WTC11 (cell line): ENCODE measurements at regions not wholly inside any gene's neighbourhood (a gene's known extent, or its start where the extent isn't known, plus 50 kb on each side); places are given as distances from the start of the nearest gene placed in this dataset.

Experiments used
- ATAC-seq: fragments of 200-7000 bp; cut with Tn5 transposase; 2 replicates; pipeline ENCODE4 v1.10.0; 2021; ENCODE audit warnings: mild to moderate bottlenecking, moderate library complexity
- CTCF ChIA-PET: fragments of 300-600 bp; sonication (Branson Sonifier 250); formaldehyde crosslinking; loops from one replicate; lab custom pipeline; 2021; ENCODE audit warnings: antibody characterized with exemption; lab: Charles Lee
- POLR2A ChIA-PET: fragments of 350-600 bp; sonication (Branson Sonifier 250); formaldehyde crosslinking; loops from one replicate; lab custom pipeline; 2021; ENCODE audit warnings: antibody characterized with exemption; lab: Charles Lee
- DNase-seq: peaks from one replicate; pipeline ENCODE4 v3.0.0; 2021; ENCODE audit warnings: low spot score
- H3K27ac Mint-ChIP-seq: 2 replicates; pipeline ENCODE4 v1.8.0; 2021; ENCODE audit warnings: mixed read lengths
- H3K27me3 Mint-ChIP-seq: 2 replicates; pipeline ENCODE4 v1.8.0; 2021; ENCODE audit warnings: low read depth, mild to moderate bottlenecking, moderate library complexity, mixed read lengths
- H3K36me3 Mint-ChIP-seq: 2 replicates; pipeline ENCODE4 v1.8.0; 2021; ENCODE audit warnings: mixed read lengths
- H3K4me1 Mint-ChIP-seq: 2 replicates; pipeline ENCODE4 v1.8.0; 2022; ENCODE audit warnings: mixed read lengths
- H3K4me3 Mint-ChIP-seq: 2 replicates; pipeline ENCODE4 v1.8.0; 2021; ENCODE audit warnings: mild to moderate bottlenecking, moderate library complexity, mixed read lengths
- H3K9me3 Mint-ChIP-seq: 2 replicates; pipeline ENCODE4 v1.8.0; 2021; ENCODE audit warnings: mixed read lengths
- CTCF ChIP-seq: fragments of 200-600 bp; IDR thresholded peaks from 2 replicates; pipeline ENCODE4 v1.8.0; 2022; ENCODE audit warnings: antibody characterized with exemption
- EMX1 ChIP-seq: fragments of 250-450 bp; sonication (Bioruptor Pico); IDR thresholded peaks from 2 replicates; pipeline ENCODE4 v1.8.0; 2021; ENCODE audit warnings: mild to moderate bottlenecking
- ESRRA ChIP-seq: sonication (generic); formaldehyde crosslinking; IDR thresholded peaks from 2 replicates; pipeline ENCODE4 v1.8.1; 2022; ENCODE audit warnings: mild to moderate bottlenecking, missing genetic modification reagents, borderline replicate concordance
- ETV6 ChIP-seq: sonication (generic); formaldehyde crosslinking; IDR thresholded peaks from 2 replicates; pipeline ENCODE4 v1.8.1; 2022; ENCODE audit warnings: mild to moderate bottlenecking, missing genetic modification reagents
- FOXJ3 ChIP-seq: sonication (generic); formaldehyde crosslinking; IDR thresholded peaks from 2 replicates; pipeline ENCODE4 v1.9.0; 2021; ENCODE audit warnings: missing genetic modification reagents, mild to moderate bottlenecking, borderline replicate concordance
- GRHL2 ChIP-seq: fragments of 250-450 bp; sonication (Bioruptor Pico); IDR thresholded peaks from 2 replicates; pipeline ENCODE4 v1.8.0; 2022; ENCODE audit warnings: mild to moderate bottlenecking, moderate library complexity; ENCODE audit not compliant: insufficient replicate concordance, severe bottlenecking
- HMGA2 ChIP-seq: fragments of 250-450 bp; sonication (Bioruptor Pico); IDR thresholded peaks from 2 replicates; pipeline ENCODE4 v1.4.0; 2021; ENCODE audit warnings: mild to moderate bottlenecking, moderate library complexity
- JUN ChIP-seq: sonication (generic); formaldehyde crosslinking; IDR thresholded peaks from 2 replicates; pipeline ENCODE4 v1.8.0; 2023; ENCODE audit warnings: mild to moderate bottlenecking, missing genetic modification reagents
- MXD4 ChIP-seq: fragments of 250-450 bp; sonication (Bioruptor Pico); IDR thresholded peaks from 2 replicates; pipeline ENCODE4 v1.8.0; 2021; ENCODE audit warnings: mild to moderate bottlenecking, moderate library complexity, borderline replicate concordance
- NR1H2 ChIP-seq: sonication (generic); formaldehyde crosslinking; IDR thresholded peaks from 2 replicates; pipeline ENCODE4 v1.9.0; 2021; ENCODE audit warnings: mild to moderate bottlenecking, moderate library complexity, missing genetic modification reagents
- RELA ChIP-seq: sonication (generic); formaldehyde crosslinking; IDR thresholded peaks from 2 replicates; pipeline ENCODE4 v1.8.1; 2022; ENCODE audit warnings: missing genetic modification reagents, mild to moderate bottlenecking, borderline replicate concordance
- RORB ChIP-seq: fragments of 250-450 bp; sonication (Bioruptor Pico); IDR thresholded peaks from 2 replicates; pipeline ENCODE4 v1.9.0; 2021; ENCODE audit warnings: mild to moderate bottlenecking
- TEAD1 ChIP-seq: sonication (generic); formaldehyde crosslinking; IDR thresholded peaks from 2 replicates; pipeline ENCODE4 v1.8.0; 2022; ENCODE audit warnings: mild to moderate bottlenecking, missing genetic modification reagents
- ZBTB21 ChIP-seq: sonication (generic); formaldehyde crosslinking; IDR thresholded peaks from 2 replicates; pipeline ENCODE4 v1.8.1; 2023; ENCODE audit warnings: mild to moderate bottlenecking, missing genetic modification reagents, borderline replicate concordance
- ZNF232 ChIP-seq: sonication (generic); formaldehyde crosslinking; IDR thresholded peaks from 2 replicates; pipeline ENCODE4 v1.8.0; 2022; ENCODE audit warnings: mild to moderate bottlenecking, missing genetic modification reagents
- ZNF281 ChIP-seq: sonication (generic); formaldehyde crosslinking; IDR thresholded peaks from 2 replicates; pipeline ENCODE4 v1.8.0; 2023; ENCODE audit warnings: mild to moderate bottlenecking, missing genetic modification reagents
- ZNF396 ChIP-seq: fragments of 250-450 bp; sonication (Bioruptor Pico); IDR thresholded peaks from 2 replicates; pipeline ENCODE4 v1.8.0; 2021; ENCODE audit warnings: mild to moderate bottlenecking, moderate library complexity, borderline replicate concordance
- ZSCAN18 ChIP-seq: fragments of 250-450 bp; sonication (Bioruptor Pico); IDR thresholded peaks from 2 replicates; pipeline ENCODE4 v2.1.2; 2022; ENCODE audit warnings: mild to moderate bottlenecking, moderate library complexity
- TF ChIP-seq, protein P1 (sequence below): sonication (generic); formaldehyde crosslinking; IDR thresholded peaks from 2 replicates; pipeline ENCODE4 v1.8.1; 2023; ENCODE audit warnings: mild to moderate bottlenecking, missing genetic modification reagents, borderline replicate concordance
- TF ChIP-seq, protein P2 (sequence below): sonication (generic); formaldehyde crosslinking; IDR thresholded peaks from 2 replicates; pipeline ENCODE4 v1.8.0; 2022; ENCODE audit warnings: mild to moderate bottlenecking, missing genetic modification reagents

GRCh38 chr10:9010931-9011670 lies 956.6 kb downstream of the GATA3 start:
- no peak overlapping the region for H3K4me3 Mint-ChIP-seq
- CTCF ChIA-PET, result no interaction called here
- ATAC-seq (no peak), DNase-seq (no peak)
- no peak overlapping the region for H3K27ac Mint-ChIP-seq
- no peak for TF ChIP-seq ZSCAN18 (CRISPR knock-in tag)
- no peak for TF ChIP-seq MXD4
- TF ChIP-seq CTCF, result no peak
- TF ChIP-seq EMX1 (CRISPR knock-in tag), result no peak
- no peak for TF ChIP-seq ZNF232 (CRISPR knock-in tag)
- TF ChIP-seq, protein P1, sequence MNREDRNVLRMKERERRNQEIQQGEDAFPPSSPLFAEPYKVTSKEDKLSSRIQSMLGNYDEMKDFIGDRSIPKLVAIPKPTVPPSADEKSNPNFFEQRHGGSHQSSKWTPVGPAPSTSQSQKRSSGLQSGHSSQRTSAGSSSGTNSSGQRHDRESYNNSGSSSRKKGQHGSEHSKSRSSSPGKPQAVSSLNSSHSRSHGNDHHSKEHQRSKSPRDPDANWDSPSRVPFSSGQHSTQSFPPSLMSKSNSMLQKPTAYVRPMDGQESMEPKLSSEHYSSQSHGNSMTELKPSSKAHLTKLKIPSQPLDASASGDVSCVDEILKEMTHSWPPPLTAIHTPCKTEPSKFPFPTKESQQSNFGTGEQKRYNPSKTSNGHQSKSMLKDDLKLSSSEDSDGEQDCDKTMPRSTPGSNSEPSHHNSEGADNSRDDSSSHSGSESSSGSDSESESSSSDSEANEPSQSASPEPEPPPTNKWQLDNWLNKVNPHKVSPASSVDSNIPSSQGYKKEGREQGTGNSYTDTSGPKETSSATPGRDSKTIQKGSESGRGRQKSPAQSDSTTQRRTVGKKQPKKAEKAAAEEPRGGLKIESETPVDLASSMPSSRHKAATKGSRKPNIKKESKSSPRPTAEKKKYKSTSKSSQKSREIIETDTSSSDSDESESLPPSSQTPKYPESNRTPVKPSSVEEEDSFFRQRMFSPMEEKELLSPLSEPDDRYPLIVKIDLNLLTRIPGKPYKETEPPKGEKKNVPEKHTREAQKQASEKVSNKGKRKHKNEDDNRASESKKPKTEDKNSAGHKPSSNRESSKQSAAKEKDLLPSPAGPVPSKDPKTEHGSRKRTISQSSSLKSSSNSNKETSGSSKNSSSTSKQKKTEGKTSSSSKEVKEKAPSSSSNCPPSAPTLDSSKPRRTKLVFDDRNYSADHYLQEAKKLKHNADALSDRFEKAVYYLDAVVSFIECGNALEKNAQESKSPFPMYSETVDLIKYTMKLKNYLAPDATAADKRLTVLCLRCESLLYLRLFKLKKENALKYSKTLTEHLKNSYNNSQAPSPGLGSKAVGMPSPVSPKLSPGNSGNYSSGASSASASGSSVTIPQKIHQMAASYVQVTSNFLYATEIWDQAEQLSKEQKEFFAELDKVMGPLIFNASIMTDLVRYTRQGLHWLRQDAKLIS, result no peak
- TF ChIP-seq TEAD1 (CRISPR knock-in tag), result no peak
- TF ChIP-seq, protein P2, sequence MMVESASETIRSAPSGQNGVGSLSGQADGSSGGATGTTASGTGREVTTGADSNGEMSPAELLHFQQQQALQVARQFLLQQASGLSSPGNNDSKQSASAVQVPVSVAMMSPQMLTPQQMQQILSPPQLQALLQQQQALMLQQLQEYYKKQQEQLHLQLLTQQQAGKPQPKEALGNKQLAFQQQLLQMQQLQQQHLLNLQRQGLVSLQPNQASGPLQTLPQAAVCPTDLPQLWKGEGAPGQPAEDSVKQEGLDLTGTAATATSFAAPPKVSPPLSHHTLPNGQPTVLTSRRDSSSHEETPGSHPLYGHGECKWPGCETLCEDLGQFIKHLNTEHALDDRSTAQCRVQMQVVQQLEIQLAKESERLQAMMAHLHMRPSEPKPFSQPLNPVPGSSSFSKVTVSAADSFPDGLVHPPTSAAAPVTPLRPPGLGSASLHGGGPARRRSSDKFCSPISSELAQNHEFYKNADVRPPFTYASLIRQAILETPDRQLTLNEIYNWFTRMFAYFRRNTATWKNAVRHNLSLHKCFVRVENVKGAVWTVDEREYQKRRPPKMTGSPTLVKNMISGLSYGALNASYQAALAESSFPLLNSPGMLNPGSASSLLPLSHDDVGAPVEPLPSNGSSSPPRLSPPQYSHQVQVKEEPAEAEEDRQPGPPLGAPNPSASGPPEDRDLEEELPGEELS (CRISPR knock-in tag), result no peak
- TF ChIP-seq ZBTB21 (CRISPR knock-in tag), result no peak
- TF ChIP-seq HMGA2, result no peak
- TF ChIP-seq GRHL2 (CRISPR knock-in tag), result no peak
- no peak for TF ChIP-seq FOXJ3 (CRISPR knock-in tag)
- no peak for TF ChIP-seq NR1H2 (CRISPR knock-in tag)
- peaks cover 6% of the 10 kb centered on the region for H3K4me1 Mint-ChIP-seq
- H3K27me3 Mint-ChIP-seq, result no peaks in the 10 kb centered on the region; the same call in 1 of the 2 replicates
- H3K9me3 Mint-ChIP-seq, result no peaks in the 10 kb centered on the region
- no peaks in the 10 kb centered on the region for H3K36me3 Mint-ChIP-seq
- POLR2A ChIA-PET, result no interaction called here

- Mint-ChIP-seq H3K4me3 (no peak overlapping the region), H3K9me3 (no peaks in the 10 kb centered on the region), H3K27ac (no peak overlapping the region), H3K4me1 (peaks cover 6% of the 10 kb centered on the region), H3K27me3 (no peaks in the 10 kb centered on the region; the same call in 1 of the 2 replicates), H3K36me3 (no peaks in the 10 kb centered on the region)
- DNase-seq (no peak), ATAC-seq (no peak)
- ChIA-PET CTCF (no interaction called here), POLR2A (no interaction called here)
- TF ChIP-seq ZNF281 (no peak), RORB (CRISPR knock-in tag) (no peak), RELA (no peak), GRHL2 (CRISPR knock-in tag) (no peak), ETV6 (CRISPR knock-in tag) (no peak), ZNF396 (CRISPR knock-in tag) (no peak), JUN (CRISPR knock-in tag) (no peak), ESRRA (CRISPR knock-in tag) (no peak)
- TF ChIP-seq, protein P2 (CRISPR knock-in tag), result no peak
Measured at GRCh38 chr10:9012312-9012711, 957.8 kb downstream of the GATA3 start.
